Mesenchymal stem cell (in vitro differentiated cells and primary cell): ENCODE measurements at regions not wholly inside any gene's neighbourhood (a gene's known extent, or its start where the extent isn't known, plus 50 kb on each side); places are given as distances from the start of the nearest gene placed in this dataset.

Experiments used
- DNase-seq: peaks from one replicate; pipeline ENCODE4 v3.0.0-alpha.2; 2013
- H2AFZ ChIP-seq: one replicate; pipeline ENCODE4 v1.6.1; 2013; ENCODE audit warnings: low read depth, mild to moderate bottlenecking, control low read depth, inconsistent platforms, low read length, moderate library complexity
- H2AK5ac ChIP-seq: 2 replicates; pipeline ENCODE4 v1.6.1; 2013; ENCODE audit warnings: low read length, moderate library complexity, mild to moderate bottlenecking, inconsistent platforms; ENCODE audit not compliant: severe bottlenecking
- H2BK120ac ChIP-seq: one replicate; pipeline ENCODE4 v1.6.1; 2013; ENCODE audit warnings: low read depth, mild to moderate bottlenecking, inconsistent platforms, low read length, moderate library complexity
- H2BK12ac ChIP-seq, 2 experiments: one replicate each; pipeline ENCODE4 v1.6.1; 2013; ENCODE audit warnings: inconsistent platforms in 2 of 2, low read length in 2 of 2, mild to moderate bottlenecking in 2 of 2, moderate library complexity in 2 of 2, control low read depth in 1 of 2
- H2BK15ac ChIP-seq: one replicate; pipeline ENCODE4 v1.6.1; 2013; ENCODE audit warnings: mild to moderate bottlenecking, low read depth, inconsistent platforms; ENCODE audit not compliant: poor library complexity, severe bottlenecking
- H2BK5ac ChIP-seq: 2 replicates; pipeline ENCODE4 v1.6.1; 2013; ENCODE audit warnings: low read depth, mild to moderate bottlenecking, low read length, control low read depth, inconsistent platforms; ENCODE audit not compliant: poor library complexity, severe bottlenecking
- H3K14ac ChIP-seq, 2 experiments: one replicate each; pipeline ENCODE4 v1.6.1; 2013; ENCODE audit warnings: inconsistent platforms in 2 of 2, low read length in 2 of 2, control low read depth in 1 of 2, mild to moderate bottlenecking in 1 of 2, moderate library complexity in 1 of 2
- H3K18ac ChIP-seq, 2 experiments: one replicate each; pipeline ENCODE4 v1.6.1; 2013; ENCODE audit warnings: inconsistent platforms in 2 of 2, low read length in 2 of 2, control low read depth in 1 of 2, low read depth in 1 of 2, mild to moderate bottlenecking in 1 of 2
- H3K23ac ChIP-seq, 2 experiments: one replicate each; pipeline ENCODE4 v1.6.1; 2013; ENCODE audit warnings: inconsistent platforms in 2 of 2, low read length in 2 of 2, mild to moderate bottlenecking in 2 of 2, moderate library complexity in 2 of 2, control low read depth in 1 of 2
- H3K27ac ChIP-seq: 2 replicates; pipeline ENCODE4 v1.5.1; 2013; ENCODE audit warnings: mild to moderate bottlenecking, moderate library complexity, low read length, control low read depth, inconsistent platforms; ENCODE audit not compliant: poor library complexity, severe bottlenecking
- H3K27me3 ChIP-seq, 2 experiments: 2 replicates each; pipeline versions ENCODE4 v1.6.1 to v1.7.0; 2013; ENCODE audit warnings: low read length in 2 of 2, mild to moderate bottlenecking in 2 of 2, moderate library complexity in 2 of 2, control low read depth in 1 of 2, inconsistent platforms in 1 of 2; ENCODE audit not compliant: control insufficient read depth in 1 of 2, insufficient read depth in 1 of 2
- H3K36me3 ChIP-seq, 2 experiments: 2 replicates each; pipeline versions ENCODE4 v1.6.1 to v1.7.0; 2013; ENCODE audit warnings: low read length in 2 of 2, control low read depth in 1 of 2, inconsistent platforms in 1 of 2, low read depth in 1 of 2, mild to moderate bottlenecking in 1 of 2; ENCODE audit not compliant: insufficient read depth in 2 of 2, control insufficient read depth in 1 of 2
- H3K4ac ChIP-seq, 2 experiments: one replicate each; pipeline ENCODE4 v1.6.1; 2013; ENCODE audit warnings: inconsistent platforms in 2 of 2, low read length in 2 of 2, mild to moderate bottlenecking in 2 of 2, moderate library complexity in 2 of 2, control low read depth in 1 of 2, low read depth in 1 of 2
- H3K4me1 ChIP-seq: 2 replicates; pipeline ENCODE4 v1.6.1; 2013; ENCODE audit warnings: low read depth, low read length, control low read depth; ENCODE audit not compliant: control insufficient read depth, insufficient read depth
- H3K4me2 ChIP-seq: 2 replicates; pipeline ENCODE4 v1.6.1; 2013; ENCODE audit warnings: low read length, mild to moderate bottlenecking, inconsistent platforms; ENCODE audit not compliant: poor library complexity, severe bottlenecking
- H3K4me3 ChIP-seq, 2 experiments: 2 replicates each; pipeline versions ENCODE4 v1.5.1 to v1.7.0; 2013; ENCODE audit warnings: low read length in 2 of 2, mild to moderate bottlenecking in 2 of 2, control low read depth in 1 of 2, low read depth in 1 of 2; ENCODE audit not compliant: insufficient read depth in 1 of 2
- H3K79me1 ChIP-seq: replicated peaks from 2 replicates; pipeline ENCODE4 v1.6.1; 2013; ENCODE audit warnings: mild to moderate bottlenecking, control low read depth, low read length, inconsistent platforms; ENCODE audit not compliant: poor library complexity, severe bottlenecking
- H3K9ac ChIP-seq: 2 replicates; pipeline ENCODE4 v1.7.0; 2013; ENCODE audit warnings: mild to moderate bottlenecking, low read length, moderate library complexity
- H3K9me3 ChIP-seq: 2 replicates; pipeline ENCODE4 v1.7.0; 2013; ENCODE audit warnings: mild to moderate bottlenecking, low read length; ENCODE audit not compliant: control insufficient read depth
- H4K8ac ChIP-seq: one replicate; pipeline ENCODE4 v1.6.1; 2013; ENCODE audit warnings: inconsistent platforms, mild to moderate bottlenecking, low read length, moderate library complexity
- H4K91ac ChIP-seq: one replicate; pipeline ENCODE4 v1.6.1; 2013; ENCODE audit warnings: mild to moderate bottlenecking, low read length, inconsistent platforms
- WGBS: methylation state at CpG from one replicate; pipeline ENCODE4 v1.1.7; 2013; ENCODE audit warnings: mixed read lengths; 5-methylcytosine and 5-hydroxymethylcytosine counted together

DNA sequence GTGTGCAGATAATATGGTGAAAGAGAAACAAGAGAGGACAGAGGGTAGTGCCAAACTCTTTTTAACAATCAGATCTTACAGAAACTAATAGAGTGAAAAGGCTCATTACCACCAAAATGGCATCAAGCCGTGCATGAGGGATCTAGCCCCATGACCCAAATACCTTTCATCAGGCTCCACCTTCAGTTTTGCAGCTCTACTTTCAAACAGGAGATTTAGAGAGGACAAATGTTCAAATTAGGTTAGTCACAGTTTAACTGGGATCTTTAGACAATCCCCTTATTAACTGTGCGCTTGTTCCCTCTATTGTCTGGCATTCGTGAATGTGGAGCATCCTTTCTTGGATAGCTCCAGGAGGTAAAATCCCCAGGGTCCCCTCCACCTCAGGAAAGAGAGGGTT is 1209.3 kb upstream of the CHAC2 start:
- H3K36me3 ChIP-seq, result no peaks in the 10 kb centered on the region
- 94% methylated on average over 3 of the region's 3 CpGs for WGBS
- H4K91ac ChIP-seq, result no peak overlapping the region
- H2BK5ac ChIP-seq, result no peak overlapping the region
- H3K23ac ChIP-seq, result no peak overlapping the region
- no peak overlapping the region for H3K4ac ChIP-seq
- no peaks in the 10 kb centered on the region for H3K79me1 ChIP-seq
- DNase-seq, result no peak
- no peak overlapping the region for H3K4me3 ChIP-seq
- no peaks in the 10 kb centered on the region for H3K27me3 ChIP-seq
- H3K9me3 ChIP-seq, result peaks cover 3% of the 10 kb centered on the region
- no peak overlapping the region for H2BK12ac ChIP-seq
- H3K18ac ChIP-seq, result no peak overlapping the region
- H2BK120ac ChIP-seq, result no peak overlapping the region
- no peak overlapping the region for H3K14ac ChIP-seq
- H3K9ac ChIP-seq, result no peak overlapping the region
- H2BK15ac ChIP-seq, result no peak overlapping the region
- H3K27ac ChIP-seq, result no peak overlapping the region
- H2AK5ac ChIP-seq, result no peak overlapping the region
- H3K4me1 ChIP-seq, result no peaks in the 10 kb centered on the region
- H3K4me2 ChIP-seq, result no peak overlapping the region
- H4K8ac ChIP-seq, result no peak overlapping the region
- no peak overlapping the region for H2AFZ ChIP-seq

DNA sequence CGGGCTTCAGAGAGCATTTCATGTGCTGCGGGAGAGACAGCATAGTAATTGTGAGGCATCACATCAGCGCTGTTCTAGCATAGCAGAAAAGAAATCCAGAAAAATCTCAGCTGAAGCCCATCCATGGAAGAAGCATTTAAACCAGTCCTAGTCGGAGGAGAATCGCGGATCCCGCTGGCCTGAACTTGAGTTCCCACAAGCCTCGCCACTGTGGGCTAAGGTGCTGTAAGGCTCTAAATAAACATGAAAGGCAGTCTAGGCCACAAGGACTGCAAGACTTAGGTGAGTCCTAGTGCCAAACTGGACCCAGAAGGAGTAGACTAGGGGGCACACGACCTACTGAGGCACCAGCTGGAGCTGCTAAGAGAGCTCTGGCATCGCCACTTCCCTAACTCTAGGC is 1225.3 kb upstream of the CHAC2 start:
- no peak overlapping the region for H2AK5ac ChIP-seq
- H3K4me1 ChIP-seq, result no peaks in the 10 kb centered on the region
- H3K4ac ChIP-seq, result no peak overlapping the region
- no peak overlapping the region for H2BK5ac ChIP-seq
- no peak overlapping the region for H3K4me2 ChIP-seq
- no peak overlapping the region for H4K91ac ChIP-seq
- no peak for DNase-seq
- H2AFZ ChIP-seq, result no peak overlapping the region
- no peak overlapping the region for H4K8ac ChIP-seq
- 97% methylated on average over 9 of the region's 10 CpGs for WGBS
- H3K79me1 ChIP-seq, result no peaks in the 10 kb centered on the region
- H3K9me3 ChIP-seq, result peaks cover 11% of the 10 kb centered on the region
- H3K14ac ChIP-seq, result no peak overlapping the region
- no peak overlapping the region for H2BK120ac ChIP-seq
- no peak overlapping the region for H3K4me3 ChIP-seq
- no peak overlapping the region for H2BK12ac ChIP-seq
- H3K27me3 ChIP-seq, result no peaks in the 10 kb centered on the region
- H3K23ac ChIP-seq, result no peak overlapping the region
- no peak overlapping the region for H3K9ac ChIP-seq
- H3K36me3 ChIP-seq, result no peaks in the 10 kb centered on the region
- no peak overlapping the region for H3K27ac ChIP-seq
- no peak overlapping the region for H3K18ac ChIP-seq
- no peak overlapping the region for H2BK15ac ChIP-seq

DNA sequence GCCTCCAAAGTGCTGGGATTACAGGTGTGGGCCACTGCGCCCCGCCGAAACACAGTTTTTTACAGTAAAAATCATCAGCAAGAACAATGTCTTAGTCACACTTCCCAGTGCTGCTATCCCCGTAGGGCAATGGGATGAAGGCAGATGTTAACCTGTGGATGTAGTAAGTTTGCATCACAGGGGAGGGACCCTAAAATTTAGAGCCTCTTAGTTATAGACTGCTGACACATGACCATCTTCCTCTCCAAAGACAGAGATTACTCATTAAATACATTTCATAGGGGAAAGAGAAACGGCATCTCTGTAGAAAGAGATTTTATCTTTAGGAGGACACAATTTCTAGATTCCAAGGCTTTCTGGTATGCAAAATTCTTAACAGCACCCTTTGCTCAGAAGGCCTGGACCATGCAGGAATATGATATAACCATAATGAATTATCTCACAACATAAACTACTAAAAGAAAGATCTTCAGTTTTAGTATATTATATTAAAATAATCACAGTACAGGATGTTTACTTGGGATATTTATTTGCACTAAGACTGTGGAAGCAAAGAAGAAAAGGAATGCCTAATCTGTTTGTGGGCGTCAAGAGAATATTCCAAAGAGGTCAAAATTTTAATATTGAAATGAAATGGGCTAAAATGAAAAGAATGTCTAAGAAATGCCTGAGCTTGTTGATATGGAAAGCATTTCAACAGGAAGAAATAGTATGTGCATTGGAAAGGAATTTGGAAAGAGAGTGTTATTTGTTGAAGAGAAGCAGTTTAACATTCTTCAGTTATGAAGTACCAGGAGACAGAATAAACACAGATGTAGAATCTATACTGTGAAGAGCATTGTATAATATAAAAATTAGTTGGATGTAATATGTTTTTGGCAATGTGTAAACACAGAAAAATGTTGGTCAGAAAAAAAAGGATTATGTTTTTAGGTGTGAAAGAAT is 1228.3 kb upstream of the CHAC2 start:
- Histone ChIP-seq H2BK5ac (no peak overlapping the region), H3K9ac (no peak overlapping the region), H3K4me1 (no peaks in the 10 kb centered on the region), H2AK5ac (no peak overlapping the region), H3K23ac (no peak overlapping the region), H3K4me2 (no peak overlapping the region), H3K27ac (peak overlapping the region; percentile 56), H3K9me3 (peaks cover 3% of the 10 kb centered on the region), H4K91ac (no peak overlapping the region), H2BK120ac (no peak overlapping the region), H3K18ac (no peak overlapping the region), H2AFZ (no peak overlapping the region), H3K14ac (no peak overlapping the region), H3K4me3 (no peak overlapping the region), H2BK12ac (no peak overlapping the region), H3K36me3 (no peaks in the 10 kb centered on the region), H3K79me1 (no peaks in the 10 kb centered on the region), H3K4ac (no peak overlapping the region), H4K8ac (no peak overlapping the region), H2BK15ac (no peak overlapping the region), H3K27me3 (no peaks in the 10 kb centered on the region)
- DNase-seq, result no peak
- 28% methylated on average over 1 of the region's 6 CpGs for WGBS

DNA sequence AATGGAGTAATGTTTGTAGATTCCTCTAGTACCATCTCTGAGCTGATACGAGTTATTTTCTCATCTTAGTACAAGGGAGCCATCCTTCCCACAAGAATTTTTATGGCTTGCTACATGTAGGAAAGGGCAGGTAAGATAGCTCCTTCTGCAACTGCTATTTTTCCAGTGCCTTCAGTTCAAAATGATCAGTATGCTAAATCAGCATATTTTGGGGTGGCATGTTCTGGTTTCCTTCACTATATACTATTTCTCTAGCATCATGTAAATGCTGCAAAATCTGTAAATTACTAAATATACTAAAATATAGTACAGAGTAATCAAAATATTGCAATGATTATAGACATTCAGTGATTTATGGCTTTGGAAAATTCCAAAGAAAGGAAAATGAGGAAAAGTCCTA is 1230.0 kb upstream of the CHAC2 start:
- Histone ChIP-seq H4K8ac (no peak overlapping the region), H3K4ac (no peak overlapping the region), H3K4me2 (no peak overlapping the region), H3K18ac (no peak overlapping the region), H3K79me1 (no peaks in the 10 kb centered on the region), H2BK15ac (no peak overlapping the region), H2BK5ac (no peak overlapping the region), H3K23ac (no peak overlapping the region), H3K27me3 (no peaks in the 10 kb centered on the region), H3K36me3 (no peaks in the 10 kb centered on the region), H2BK12ac (no peak overlapping the region), H3K9ac (no peak overlapping the region), H4K91ac (no peak overlapping the region), H3K9me3 (peaks cover 2% of the 10 kb centered on the region), H2AFZ (no peak overlapping the region), H3K4me1 (no peaks in the 10 kb centered on the region), H2AK5ac (no peak overlapping the region), H3K14ac (no peak overlapping the region), H3K27ac (no peak overlapping the region), H2BK120ac (no peak overlapping the region), H3K4me3 (no peak overlapping the region)
- WGBS, result no CpG with 5 or more reads among the region's 1 CpG
- no peak for DNase-seq
